ENCODE measurements at regions not wholly inside any gene's neighbourhood (a gene's known extent, or its start where the extent isn't known, plus 50 kb on each side); places are given as distances from the start of the nearest gene placed in this dataset.

- TF ChIP-seq CTCF (IDR thresholded peaks at IDR 0.05) = no peak
- TF ChIP-seq POLR2AphosphoS5 (IDR thresholded peaks at IDR 0.05) = no peak
- TF ChIP-seq POLR2A (IDR thresholded peaks at IDR 0.05) = no peak
These were observed 88.7 kb upstream of the UBE2E2 start for GRCh38 chr3:23114432-23114831.
